ENCODE measurements at regions not wholly inside any gene's neighbourhood (a gene's known extent, or its start where the extent isn't known, plus 50 kb on each side); places are given as distances from the start of the nearest gene placed in this dataset.

GRCh38 chr10:27413387-27413786 is 90.7 kb upstream of the RAB18 start:
- Mint-ChIP-seq H3K9me3 (ENCODE audit: unreplicated experiment) (peaks cover 6% of the 10 kb centered on the region), H3K4me3 (ENCODE audit: unreplicated experiment) (no peak overlapping the region), H3K4me1 (ENCODE audit: low read depth, unreplicated experiment) (no peaks in the 10 kb centered on the region), H3K36me3 (ENCODE audit: unreplicated experiment) (peaks cover 4% of the 10 kb centered on the region), H3K27ac (ENCODE audit: unreplicated experiment) (no peak overlapping the region), H3K27me3 (ENCODE audit: unreplicated experiment) (no peaks in the 10 kb centered on the region)
- TF ChIP-seq, protein P1, sequence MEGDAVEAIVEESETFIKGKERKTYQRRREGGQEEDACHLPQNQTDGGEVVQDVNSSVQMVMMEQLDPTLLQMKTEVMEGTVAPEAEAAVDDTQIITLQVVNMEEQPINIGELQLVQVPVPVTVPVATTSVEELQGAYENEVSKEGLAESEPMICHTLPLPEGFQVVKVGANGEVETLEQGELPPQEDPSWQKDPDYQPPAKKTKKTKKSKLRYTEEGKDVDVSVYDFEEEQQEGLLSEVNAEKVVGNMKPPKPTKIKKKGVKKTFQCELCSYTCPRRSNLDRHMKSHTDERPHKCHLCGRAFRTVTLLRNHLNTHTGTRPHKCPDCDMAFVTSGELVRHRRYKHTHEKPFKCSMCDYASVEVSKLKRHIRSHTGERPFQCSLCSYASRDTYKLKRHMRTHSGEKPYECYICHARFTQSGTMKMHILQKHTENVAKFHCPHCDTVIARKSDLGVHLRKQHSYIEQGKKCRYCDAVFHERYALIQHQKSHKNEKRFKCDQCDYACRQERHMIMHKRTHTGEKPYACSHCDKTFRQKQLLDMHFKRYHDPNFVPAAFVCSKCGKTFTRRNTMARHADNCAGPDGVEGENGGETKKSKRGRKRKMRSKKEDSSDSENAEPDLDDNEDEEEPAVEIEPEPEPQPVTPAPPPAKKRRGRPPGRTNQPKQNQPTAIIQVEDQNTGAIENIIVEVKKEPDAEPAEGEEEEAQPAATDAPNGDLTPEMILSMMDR (IDR thresholded peaks at IDR 0.05; ENCODE audit: partially characterized antibody, unreplicated experiment): no peak
- no peak for DNase-seq

DNA sequence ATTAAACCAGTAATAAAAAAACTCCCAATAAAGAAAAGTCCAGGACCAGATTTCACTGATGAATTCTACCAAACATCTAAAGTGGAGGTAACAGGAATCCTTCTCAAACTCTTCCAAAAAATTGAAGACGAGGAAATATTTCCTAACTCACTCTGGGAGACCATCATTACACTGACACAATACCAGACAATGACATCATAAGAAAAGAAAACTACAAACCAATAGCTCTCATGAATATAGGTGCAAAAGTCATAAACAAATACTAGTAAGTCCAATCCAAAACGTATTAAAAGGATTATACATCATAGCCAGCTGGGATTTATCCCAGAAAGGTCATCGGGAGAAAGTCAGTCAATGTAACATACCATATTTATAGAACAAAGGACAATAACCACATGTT is 94.0 kb upstream of the RAB18 start:
- Mint-ChIP-seq H3K4me3 (ENCODE audit: unreplicated experiment) (no peak overlapping the region), H3K4me1 (ENCODE audit: low read depth, unreplicated experiment) (no peaks in the 10 kb centered on the region), H3K9me3 (ENCODE audit: unreplicated experiment) (peaks cover 5% of the 10 kb centered on the region), H3K27me3 (ENCODE audit: unreplicated experiment) (no peaks in the 10 kb centered on the region), H3K36me3 (ENCODE audit: unreplicated experiment) (no peaks in the 10 kb centered on the region), H3K27ac (ENCODE audit: unreplicated experiment) (no peak overlapping the region)
- TF ChIP-seq, protein P1 (IDR thresholded peaks at IDR 0.05; ENCODE audit: partially characterized antibody, unreplicated experiment): no peak
- no peak for DNase-seq

DNA sequence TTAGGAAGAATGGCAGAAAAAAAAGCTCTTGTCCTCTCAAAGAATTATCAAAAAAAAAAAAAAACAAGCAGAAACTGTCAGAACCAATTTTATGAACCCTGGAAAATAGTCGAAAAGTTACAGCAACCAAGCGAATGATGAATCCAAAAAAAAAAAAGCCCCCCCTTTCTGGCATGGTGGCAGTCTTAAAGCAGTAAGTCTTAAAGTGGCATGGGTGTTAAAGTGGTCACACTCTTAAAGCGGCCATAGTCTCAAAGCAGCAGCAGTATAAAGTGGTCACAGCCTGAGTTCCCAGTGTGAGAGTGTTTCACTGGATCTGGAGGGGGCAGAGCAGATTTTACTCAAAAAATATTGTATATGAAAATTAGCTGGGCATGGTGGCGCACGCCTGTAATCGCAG is 96.8 kb upstream of the RAB18 start:
- H3K27me3 Mint-ChIP-seq (ENCODE audit: unreplicated experiment): no peaks in the 10 kb centered on the region
- no peak for DNase-seq
- TF ChIP-seq, protein P1 (IDR thresholded peaks at IDR 0.05; ENCODE audit: partially characterized antibody, unreplicated experiment): no peak
- no peak overlapping the region for H3K4me3 Mint-ChIP-seq (ENCODE audit: unreplicated experiment)
- no peak overlapping the region for H3K27ac Mint-ChIP-seq (ENCODE audit: unreplicated experiment)
- no peaks in the 10 kb centered on the region for H3K4me1 Mint-ChIP-seq (ENCODE audit: low read depth, unreplicated experiment)
- H3K9me3 Mint-ChIP-seq (ENCODE audit: unreplicated experiment): no peaks in the 10 kb centered on the region
- H3K36me3 Mint-ChIP-seq (ENCODE audit: unreplicated experiment): no peaks in the 10 kb centered on the region

DNA sequence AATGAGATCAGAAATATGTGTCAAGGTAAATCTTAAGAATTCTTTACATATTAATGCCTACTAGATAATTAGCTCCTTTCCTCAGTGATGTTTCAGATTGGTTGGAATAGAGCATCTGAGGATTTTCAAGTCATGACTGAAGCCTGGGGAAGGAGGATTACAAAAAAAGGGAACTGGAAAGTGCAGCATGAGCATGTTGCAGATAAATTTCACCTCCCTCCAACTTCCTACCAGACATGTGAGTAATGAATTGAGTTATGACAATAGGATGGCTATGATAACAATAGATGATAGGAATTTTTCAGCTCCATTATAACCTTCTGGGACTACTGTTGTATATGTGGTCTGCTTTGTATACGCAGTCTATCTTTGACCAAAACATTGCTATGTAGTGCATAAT is 104.2 kb upstream of the RAB18 start:
- H3K9me3 Mint-ChIP-seq (ENCODE audit: unreplicated experiment): no peaks in the 10 kb centered on the region
- H3K4me3 Mint-ChIP-seq (ENCODE audit: unreplicated experiment): no peak overlapping the region
- no peak for DNase-seq
- H3K4me1 Mint-ChIP-seq (ENCODE audit: low read depth, unreplicated experiment): no peaks in the 10 kb centered on the region
- no peaks in the 10 kb centered on the region for H3K36me3 Mint-ChIP-seq (ENCODE audit: unreplicated experiment)
- H3K27ac Mint-ChIP-seq (ENCODE audit: unreplicated experiment): no peak overlapping the region
- TF ChIP-seq, protein P1 (IDR thresholded peaks at IDR 0.05; ENCODE audit: partially characterized antibody, unreplicated experiment): no peak
- H3K27me3 Mint-ChIP-seq (ENCODE audit: unreplicated experiment): no peaks in the 10 kb centered on the region

DNA sequence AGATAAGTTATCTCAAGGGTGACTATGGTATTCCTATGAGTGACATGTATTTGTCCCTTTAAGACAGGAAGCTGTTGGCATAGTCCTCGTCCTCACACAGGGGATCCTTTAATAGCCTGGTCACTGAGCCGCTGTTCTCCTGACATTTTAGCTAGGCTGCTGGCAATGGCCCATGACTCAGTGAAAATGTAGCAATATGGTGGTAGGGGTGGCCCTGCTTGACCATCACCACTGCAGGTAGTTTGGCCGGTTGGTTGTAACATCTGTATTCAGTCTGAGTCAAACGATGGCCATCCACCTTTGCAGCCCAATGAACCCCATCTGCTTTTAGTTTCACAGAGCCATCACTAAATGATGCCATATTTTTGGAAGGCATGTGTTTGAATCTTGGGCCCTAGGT is 110.1 kb upstream of the RAB18 start:
- DNase-seq: no peak
- Mint-ChIP-seq H3K4me3 (ENCODE audit: unreplicated experiment) (no peak overlapping the region), H3K27me3 (ENCODE audit: unreplicated experiment) (no peaks in the 10 kb centered on the region), H3K27ac (ENCODE audit: unreplicated experiment) (no peak overlapping the region), H3K9me3 (ENCODE audit: unreplicated experiment) (peaks cover 6% of the 10 kb centered on the region), H3K36me3 (ENCODE audit: unreplicated experiment) (no peaks in the 10 kb centered on the region), H3K4me1 (ENCODE audit: low read depth, unreplicated experiment) (no peaks in the 10 kb centered on the region)
- TF ChIP-seq, protein P1 (IDR thresholded peaks at IDR 0.05; ENCODE audit: partially characterized antibody, unreplicated experiment): no peak

Data from glutamatergic neuron (in vitro differentiated cells).